ENCODE measurements at regions not wholly inside any gene's neighbourhood (a gene's known extent, or its start where the extent isn't known, plus 50 kb on each side); places are given as distances from the start of the nearest gene placed in this dataset.

DNA sequence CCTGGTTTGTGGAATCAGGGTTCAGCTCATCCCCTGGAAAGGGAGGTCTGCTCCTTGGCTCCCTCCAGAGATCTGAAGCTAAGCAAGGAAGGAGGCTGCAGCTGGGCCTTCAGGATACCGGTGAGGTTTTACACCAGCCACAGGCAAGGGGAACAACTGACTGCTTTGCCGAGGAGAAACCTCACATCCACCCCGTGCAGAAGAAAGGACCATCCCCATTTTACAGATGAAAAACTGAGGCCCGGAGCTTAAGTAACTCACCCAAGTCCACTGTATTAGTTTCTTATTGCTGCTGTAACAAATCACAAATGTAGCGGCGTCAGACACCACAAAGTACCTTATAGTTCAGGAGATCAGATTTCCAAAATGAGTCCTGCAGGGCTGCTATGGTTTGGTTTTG is 173.7 kb downstream of the MN1 start:
- Histone ChIP-seq H3K4me3 (ENCODE audit: low read depth, low read length, poor library complexity, severe bottlenecking) (no peak overlapping the region), H3K27ac (ENCODE audit: low read depth, low read length, poor library complexity, severe bottlenecking) (no peak overlapping the region)

DNA sequence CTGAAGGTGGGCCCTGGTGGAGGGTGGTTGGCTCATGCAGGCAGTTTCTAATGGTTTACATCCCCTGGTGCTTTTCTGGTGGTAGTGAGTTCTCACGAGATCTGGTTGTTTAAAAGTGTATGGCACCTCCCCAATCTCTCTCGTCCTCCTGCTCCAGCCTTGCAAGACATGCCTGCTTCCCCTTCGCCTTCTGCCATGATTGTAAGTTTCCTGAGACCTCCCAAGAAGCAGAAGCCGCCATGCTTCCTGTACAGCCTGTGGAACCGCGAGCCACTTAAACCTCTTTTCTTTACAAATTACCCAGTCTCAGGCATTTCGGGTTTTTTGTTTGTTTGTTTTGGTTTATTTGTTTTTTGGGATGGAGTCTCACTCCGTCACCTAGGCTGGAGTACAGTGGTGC is 173.2 kb downstream of the MN1 start:
- H3K9me2 ChIP-seq (ENCODE audit: low read depth, low read length): no peaks in the 10 kb centered on the region
- H3K79me2 ChIP-seq (ENCODE audit: insufficient read depth, low read length): no peaks in the 10 kb centered on the region
- H4K20me1 ChIP-seq (ENCODE audit: insufficient read depth, low read length): no peaks in the 10 kb centered on the region
- no peaks in the 10 kb centered on the region for H3K27me3 ChIP-seq (ENCODE audit: insufficient read depth, low read length)
- TF ChIP-seq CTCF (IDR thresholded peaks at IDR 0.05; ENCODE audit: low read length): no peak
- TF ChIP-seq EZH2 (IDR thresholded peaks at IDR 0.05; ENCODE audit: borderline replicate concordance, low read length): no peak
- H3K4me3 ChIP-seq (ENCODE audit: low read depth, low read length, poor library complexity, severe bottlenecking): no peak overlapping the region
- no peaks in the 10 kb centered on the region for H3F3A ChIP-seq (ENCODE audit: insufficient read depth, low read length)
- no peak overlapping the region for H2AFZ ChIP-seq (ENCODE audit: low read length)
- H3K9me3 ChIP-seq (ENCODE audit: low read length): no peaks in the 10 kb centered on the region
- no peak overlapping the region for H3K9ac ChIP-seq (ENCODE audit: low read length)
- no peaks in the 10 kb centered on the region for H3K36me3 ChIP-seq (ENCODE audit: insufficient read depth, low read length)
- H3K27ac ChIP-seq (ENCODE audit: low read depth, low read length, poor library complexity, severe bottlenecking): no peak overlapping the region
- H3K4me1 ChIP-seq (ENCODE audit: insufficient read depth, low read length, severe bottlenecking): no peaks in the 10 kb centered on the region
- H3K4me2 ChIP-seq (ENCODE audit: low read length): no peak overlapping the region

More for the DNA sequence above, 173.7 kb downstream of the MN1 start:
- Histone ChIP-seq H3K9me2 (ENCODE audit: low read depth, low read length) (no peaks in the 10 kb centered on the region), H3K27me3 (ENCODE audit: insufficient read depth, low read length) (no peaks in the 10 kb centered on the region), H3K4me1 (ENCODE audit: insufficient read depth, low read length, severe bottlenecking) (no peaks in the 10 kb centered on the region), H3K9me3 (ENCODE audit: low read length) (no peaks in the 10 kb centered on the region), H2AFZ (ENCODE audit: low read length) (no peak overlapping the region), H3F3A (ENCODE audit: insufficient read depth, low read length) (no peaks in the 10 kb centered on the region), H4K20me1 (ENCODE audit: insufficient read depth, low read length) (no peaks in the 10 kb centered on the region), H3K4me2 (ENCODE audit: low read length) (no peak overlapping the region), H3K36me3 (ENCODE audit: insufficient read depth, low read length) (no peaks in the 10 kb centered on the region), H3K9ac (ENCODE audit: low read length) (no peak overlapping the region), H3K79me2 (ENCODE audit: insufficient read depth, low read length) (no peaks in the 10 kb centered on the region)
- TF ChIP-seq EZH2 (IDR thresholded peaks at IDR 0.05; ENCODE audit: borderline replicate concordance, low read length) (no peak), CTCF (IDR thresholded peaks at IDR 0.05; ENCODE audit: low read length) (no peak)

DNA sequence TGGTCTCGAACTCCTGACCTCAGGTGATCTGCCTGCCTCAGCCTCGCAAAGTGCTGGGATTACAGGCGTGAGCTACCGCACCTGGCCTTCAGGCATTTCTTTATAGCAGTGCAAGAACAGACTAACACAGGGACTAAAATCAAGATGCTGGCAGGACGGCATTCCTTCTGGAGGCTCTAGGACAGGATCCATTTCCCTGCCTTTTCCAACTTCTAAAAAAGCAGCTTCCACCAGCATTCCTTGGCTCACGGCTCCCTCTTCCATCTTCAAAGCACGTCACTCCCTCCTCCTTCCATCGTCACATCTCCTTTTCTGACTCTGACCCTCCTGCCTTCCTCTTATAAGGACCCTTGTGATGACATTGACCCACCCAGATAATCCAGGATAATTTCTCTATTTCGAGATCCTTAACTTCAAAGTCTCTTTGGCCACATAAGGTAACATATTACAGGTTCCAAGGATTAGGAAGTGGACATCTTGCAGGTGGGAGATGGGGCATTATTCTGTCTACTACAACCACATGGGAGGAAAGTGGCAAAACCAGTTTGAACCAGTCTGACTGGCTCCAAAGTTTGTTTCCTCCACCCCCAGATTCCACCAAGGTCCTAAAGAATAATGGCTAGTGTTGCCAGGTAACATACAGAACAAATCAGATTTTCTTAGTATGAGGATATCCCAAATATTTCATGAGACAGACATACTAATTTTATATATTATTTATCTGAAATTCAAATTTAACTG is 172.5 kb downstream of the MN1 start:
- H3K4me1 ChIP-seq (ENCODE audit: insufficient read depth, low read length, severe bottlenecking): no peaks in the 10 kb centered on the region
- no peak overlapping the region for H3K4me2 ChIP-seq (ENCODE audit: low read length)
- H3K27me3 ChIP-seq (ENCODE audit: insufficient read depth, low read length): no peaks in the 10 kb centered on the region
- H3K4me3 ChIP-seq (ENCODE audit: low read depth, low read length, poor library complexity, severe bottlenecking): no peak overlapping the region
- no peaks in the 10 kb centered on the region for H3K36me3 ChIP-seq (ENCODE audit: insufficient read depth, low read length)
- no peaks in the 10 kb centered on the region for H3K9me3 ChIP-seq (ENCODE audit: low read length)
- no peak overlapping the region for H3K9ac ChIP-seq (ENCODE audit: low read length)
- no peak overlapping the region for H2AFZ ChIP-seq (ENCODE audit: low read length)
- H4K20me1 ChIP-seq (ENCODE audit: insufficient read depth, low read length): no peaks in the 10 kb centered on the region
- TF ChIP-seq EZH2 (IDR thresholded peaks at IDR 0.05; ENCODE audit: borderline replicate concordance, low read length): no peak
- TF ChIP-seq CTCF (IDR thresholded peaks at IDR 0.05; ENCODE audit: low read length): no peak
- no peaks in the 10 kb centered on the region for H3F3A ChIP-seq (ENCODE audit: insufficient read depth, low read length)
- no peaks in the 10 kb centered on the region for H3K9me2 ChIP-seq (ENCODE audit: low read depth, low read length)
- no peaks in the 10 kb centered on the region for H3K79me2 ChIP-seq (ENCODE audit: insufficient read depth, low read length)
- H3K27ac ChIP-seq (ENCODE audit: low read depth, low read length, poor library complexity, severe bottlenecking): no peak overlapping the region

Measured in OCI-LY1 (cell line).